Keratinocyte (primary cell): ENCODE measurements at regions not wholly inside any gene's neighbourhood (a gene's known extent, or its start where the extent isn't known, plus 50 kb on each side); places are given as distances from the start of the nearest gene placed in this dataset.

Experiments
- EZH2 ChIP-seq: IDR thresholded peaks from one replicate; pipeline ENCODE4 v1.6.1; 2012; ENCODE audit warnings: inconsistent platforms, mild to moderate bottlenecking, low read length, moderate library complexity
- TF ChIP-seq, protein P1 (sequence below), 3 experiments: IDR thresholded peaks in 1 of 3; conservative IDR thresholded peaks in 1 of 3; optimal IDR thresholded peaks in 1 of 3; 2 replicates in 2 of 3; 3 replicates in 1 of 3; pipeline versions ENCODE3 to v1.5.1; 2011; ENCODE audit warnings: low read length in 3 of 3, mild to moderate bottlenecking in 3 of 3, moderate library complexity in 2 of 3, control low read depth in 1 of 3, inconsistent platforms in 1 of 3; ENCODE audit not compliant: insufficient read depth in 2 of 3; ENCODE audit errors: extremely low read depth in 1 of 3

- TF ChIP-seq, protein P1, sequence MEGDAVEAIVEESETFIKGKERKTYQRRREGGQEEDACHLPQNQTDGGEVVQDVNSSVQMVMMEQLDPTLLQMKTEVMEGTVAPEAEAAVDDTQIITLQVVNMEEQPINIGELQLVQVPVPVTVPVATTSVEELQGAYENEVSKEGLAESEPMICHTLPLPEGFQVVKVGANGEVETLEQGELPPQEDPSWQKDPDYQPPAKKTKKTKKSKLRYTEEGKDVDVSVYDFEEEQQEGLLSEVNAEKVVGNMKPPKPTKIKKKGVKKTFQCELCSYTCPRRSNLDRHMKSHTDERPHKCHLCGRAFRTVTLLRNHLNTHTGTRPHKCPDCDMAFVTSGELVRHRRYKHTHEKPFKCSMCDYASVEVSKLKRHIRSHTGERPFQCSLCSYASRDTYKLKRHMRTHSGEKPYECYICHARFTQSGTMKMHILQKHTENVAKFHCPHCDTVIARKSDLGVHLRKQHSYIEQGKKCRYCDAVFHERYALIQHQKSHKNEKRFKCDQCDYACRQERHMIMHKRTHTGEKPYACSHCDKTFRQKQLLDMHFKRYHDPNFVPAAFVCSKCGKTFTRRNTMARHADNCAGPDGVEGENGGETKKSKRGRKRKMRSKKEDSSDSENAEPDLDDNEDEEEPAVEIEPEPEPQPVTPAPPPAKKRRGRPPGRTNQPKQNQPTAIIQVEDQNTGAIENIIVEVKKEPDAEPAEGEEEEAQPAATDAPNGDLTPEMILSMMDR (optimal IDR thresholded peaks at IDR 0.05 in 1 of 3, IDR thresholded peaks at IDR 0.05 in 1 of 3, conservative IDR thresholded peaks at IDR 0.05 in 1 of 3; ENCODE audit: extremely low read depth in 1 of 3, insufficient read depth in 2 of 3, low read length in 3 of 3), result no peak
- no peak for TF ChIP-seq EZH2
Observed at GRCh38 chr6:100267721-100268123, 197.0 kb downstream of the SIM1 start.
